GM23338 (cell line): ENCODE measurements at regions not wholly inside any gene's neighbourhood (a gene's known extent, or its start where the extent isn't known, plus 50 kb on each side); places are given as distances from the start of the nearest gene placed in this dataset.
"Not testable (repeated sequence)": the region's sequence is repeated elsewhere in the genome, so short reads cannot be mapped to it uniquely, and the experiment has no call there.

Experiments
- ATAC-seq: fragments of 200-7000 bp; cut with Tn5 transposase; 3 replicates; pipeline ENCODE4 v1.9.1; 2020
- DNase-seq: peaks from one replicate; pipeline ENCODE4 v3.0.0-alpha.2; 2015; ENCODE audit warnings: low spot score
- H2AFZ ChIP-seq: fragments of 200-600 bp; sonication (generic); 2 replicates; pipeline ENCODE4 v1.8.0; 2016; ENCODE audit warnings: antibody characterized with exemption, mild to moderate bottlenecking, moderate library complexity
- H3F3A ChIP-seq: fragments of 200-600 bp; sonication (generic); replicated peaks from 2 replicates; pipeline ENCODE4 v1.8.0; 2017; ENCODE audit warnings: antibody characterized with exemption, mixed run types, low read depth
- H3K27ac ChIP-seq: fragments of 200-600 bp; sonication (generic); 2 replicates; pipeline ENCODE4 v1.6.1; 2016; ENCODE audit warnings: low read depth
- H3K27me3 ChIP-seq: fragments of 200-600 bp; sonication (generic); 2 replicates; pipeline ENCODE4 v1.8.0; 2016; ENCODE audit warnings: mild to moderate bottlenecking, mixed run types, moderate library complexity; ENCODE audit not compliant: insufficient read depth
- H3K36me3 ChIP-seq: fragments of 200-600 bp; sonication (generic); 2 replicates; pipeline ENCODE4 v1.8.0; 2016; ENCODE audit warnings: mild to moderate bottlenecking; ENCODE audit not compliant: insufficient read depth
- H3K4me1 ChIP-seq: fragments of 200-600 bp; sonication (generic); 2 replicates; pipeline ENCODE4 v1.8.0; 2016; ENCODE audit warnings: mild to moderate bottlenecking, moderate library complexity; ENCODE audit not compliant: insufficient read depth
- H3K4me2 ChIP-seq: fragments of 200-600 bp; sonication (generic); 2 replicates; pipeline ENCODE4 v1.7.1; 2017; ENCODE audit warnings: mixed run types
- H3K4me3 ChIP-seq: fragments of 200-600 bp; sonication (generic); 2 replicates; pipeline ENCODE4 v1.6.1; 2016; ENCODE audit warnings: mixed run types
- H3K79me2 ChIP-seq: fragments of 200-600 bp; sonication (generic); replicated peaks from 2 replicates; pipeline ENCODE4 v1.8.0; 2017; ENCODE audit warnings: mild to moderate bottlenecking; ENCODE audit not compliant: insufficient read depth
- H3K9me2 ChIP-seq: fragments of 200-600 bp; sonication (generic); 2 replicates; pipeline ENCODE4 v1.8.0; 2017; ENCODE audit not compliant: insufficient read depth
- H4K20me1 ChIP-seq: fragments of 200-600 bp; sonication (generic); replicated peaks from 2 replicates; pipeline ENCODE4 v1.8.0; 2017; ENCODE audit warnings: mild to moderate bottlenecking; ENCODE audit not compliant: insufficient read depth
- H3K27ac Mint-ChIP-seq: 2 replicates; pipeline ENCODE4 v1.8.0; 2020; ENCODE audit warnings: inconsistent platforms, mild to moderate bottlenecking, moderate library complexity, mixed read lengths
- H3K27me3 Mint-ChIP-seq: 3 replicates; pipeline ENCODE4 v1.8.0; 2022; ENCODE audit warnings: low read depth, mild to moderate bottlenecking, moderate library complexity, mixed read lengths, inconsistent platforms; ENCODE audit not compliant: insufficient read depth, poor library complexity
- H3K36me3 Mint-ChIP-seq: 3 replicates; pipeline ENCODE4 v1.8.0; 2021; ENCODE audit warnings: low read depth, mild to moderate bottlenecking, inconsistent platforms, moderate library complexity, mixed read lengths
- H3K4me1 Mint-ChIP-seq: 3 replicates; pipeline ENCODE4 v1.8.0; 2020; ENCODE audit warnings: mild to moderate bottlenecking, inconsistent platforms, mixed read lengths
- H3K4me3 Mint-ChIP-seq: 3 replicates; pipeline ENCODE4 v1.8.0; 2021; ENCODE audit warnings: moderate library complexity, mild to moderate bottlenecking, inconsistent platforms, mixed read lengths
- H3K9me3 Mint-ChIP-seq: 3 replicates; pipeline ENCODE4 v1.8.0; 2020; ENCODE audit warnings: moderate library complexity, mild to moderate bottlenecking, inconsistent platforms, mixed read lengths
- CREB1 ChIP-seq: fragments of 250-450 bp; sonication (Bioruptor Pico); IDR thresholded peaks from 2 replicates; pipeline ENCODE4 v1.5.0; 2020; ENCODE audit warnings: low read depth, mild to moderate bottlenecking, moderate library complexity
- ETS1 ChIP-seq: IDR thresholded peaks from 2 replicates; pipeline ENCODE4 v1.6.1; 2016; ENCODE audit warnings: antibody characterized with exemption
- EZH2phosphoT487 ChIP-seq: fragments of 200-600 bp; sonication (generic); IDR thresholded peaks from one replicate; pipeline ENCODE4 v1.8.1; 2018; ENCODE audit warnings: antibody characterized with exemption; ENCODE audit not compliant: unreplicated experiment
- JUNB ChIP-seq: IDR thresholded peaks from one replicate; pipeline ENCODE4 v1.6.1; 2016; ENCODE audit warnings: antibody characterized with exemption; ENCODE audit not compliant: unreplicated experiment
- POLR2AphosphoS5 ChIP-seq: IDR thresholded peaks from 2 replicates; pipeline ENCODE4 v1.6.1; 2016; ENCODE audit warnings: antibody characterized with exemption, low read depth
- REST ChIP-seq: IDR thresholded peaks from one replicate; pipeline ENCODE4 v1.6.1; 2018; ENCODE audit warnings: antibody characterized with exemption; ENCODE audit not compliant: unreplicated experiment
- STAT1 ChIP-seq: IDR thresholded peaks from one replicate; pipeline ENCODE4 v1.6.1; 2016; ENCODE audit warnings: antibody characterized with exemption; ENCODE audit not compliant: unreplicated experiment
- ZNF331 ChIP-seq: fragments of 250-450 bp; sonication (Bioruptor Pico); IDR thresholded peaks from 2 replicates; pipeline ENCODE4 v1.5.0; 2020; ENCODE audit warnings: low read depth, mild to moderate bottlenecking, moderate library complexity
- ZNF462 ChIP-seq: fragments of 250-450 bp; sonication (Bioruptor Pico); IDR thresholded peaks from 2 replicates; pipeline ENCODE4 v1.5.0; 2020; ENCODE audit warnings: mild to moderate bottlenecking, moderate library complexity

GRCh38 chr1:213796525-213796924 lies 191.2 kb upstream of the PROX1 start (continued):
- TF ChIP-seq JUNB (no peak), ETS1 (no peak)

GRCh38 chr1:213808288-213808687 lies 179.5 kb upstream of the PROX1 start:
- H3K4me1 Mint-ChIP-seq, H4K20me1 ChIP-seq, H3K4me2 ChIP-seq, ATAC-seq, H3F3A ChIP-seq, H3K9me2 ChIP-seq, DNase-seq, H3K27me3 ChIP-seq, H3K27me3 Mint-ChIP-seq, H3K4me1 ChIP-seq, H3K4me3 ChIP-seq, H3K79me2 ChIP-seq, H3K4me3 Mint-ChIP-seq, H3K27ac ChIP-seq, H3K27ac Mint-ChIP-seq, H3K36me3 ChIP-seq, H2AFZ ChIP-seq: not testable (repeated sequence)
- Mint-ChIP-seq H3K36me3 (peaks cover 14% of the 10 kb centered on the region), H3K9me3 (peaks cover 30% of the 10 kb centered on the region)

GRCh38 chr1:213817156-213817555 lies 170.6 kb upstream of the PROX1 start:
- Histone ChIP-seq H3K4me3 (no peak overlapping the region), H3K27me3 (no peaks in the 10 kb centered on the region), H3K9me2 (peaks cover 4% of the 10 kb centered on the region; the same call in 1 of the 2 replicates), H2AFZ (no peak overlapping the region), H3K36me3 (no peaks in the 10 kb centered on the region), H4K20me1 (no peaks in the 10 kb centered on the region), H3F3A (no peaks in the 10 kb centered on the region), H3K79me2 (no peaks in the 10 kb centered on the region), H3K4me2 (no peak overlapping the region), H3K27ac (no peak overlapping the region), H3K4me1 (no peaks in the 10 kb centered on the region)
- H3K27ac Mint-ChIP-seq = no peak overlapping the region
- peaks cover 3% of the 10 kb centered on the region; the same call in 1 of the 3 replicates for H3K4me1 Mint-ChIP-seq
- ATAC-seq = no peak
- H3K36me3 Mint-ChIP-seq = no peaks in the 10 kb centered on the region
- no peak overlapping the region for H3K4me3 Mint-ChIP-seq
- H3K27me3 Mint-ChIP-seq = peaks cover 3% of the 10 kb centered on the region
- no peak for DNase-seq
- no peaks in the 10 kb centered on the region; the same call in 2 of the 3 replicates for H3K9me3 Mint-ChIP-seq
- TF ChIP-seq ZNF462 (CRISPR knock-in tag) (no peak), ETS1 (no peak), EZH2phosphoT487 (no peak), POLR2AphosphoS5 (no peak), REST (no peak), ZNF331 (CRISPR knock-in tag) (no peak), STAT1 (no peak), CREB1 (CRISPR knock-in tag) (no peak)
